ENCODE measurements at regions not wholly inside any gene's neighbourhood (a gene's known extent, or its start where the extent isn't known, plus 50 kb on each side); places are given as distances from the start of the nearest gene placed in this dataset.

DNA sequence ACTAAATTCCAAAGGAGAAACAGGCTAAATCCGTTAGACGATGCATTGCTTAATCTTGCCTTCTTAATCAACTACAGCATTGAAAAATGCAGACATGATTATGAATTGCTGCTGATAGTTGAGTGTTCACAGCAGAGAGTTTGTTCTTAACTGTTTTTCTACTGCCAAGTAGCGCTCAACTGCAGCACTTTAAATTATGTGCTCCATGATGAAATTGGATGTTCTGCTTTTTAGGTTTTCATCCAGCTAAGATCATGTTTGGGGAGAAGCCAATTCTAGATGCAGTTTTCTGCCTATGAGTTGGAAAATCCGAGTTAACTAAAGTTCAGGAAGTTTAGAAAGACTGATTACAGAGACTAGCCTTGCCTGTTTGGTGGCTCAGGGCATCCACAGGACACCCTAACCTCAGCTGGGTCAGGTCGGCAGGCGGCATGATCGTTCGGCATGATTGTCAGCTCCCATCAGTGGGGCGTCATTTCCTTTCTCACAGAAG is 119.4 kb upstream of the PIEZO2 start (continued):
- no peak for TF ChIP-seq EZH2phosphoT487 (IDR thresholded peaks at IDR 0.05; ENCODE audit: unreplicated experiment)
- TF ChIP-seq CREB1 (CRISPR knock-in tag; IDR thresholded peaks at IDR 0.05; ENCODE audit: low read depth), result no peak

DNA sequence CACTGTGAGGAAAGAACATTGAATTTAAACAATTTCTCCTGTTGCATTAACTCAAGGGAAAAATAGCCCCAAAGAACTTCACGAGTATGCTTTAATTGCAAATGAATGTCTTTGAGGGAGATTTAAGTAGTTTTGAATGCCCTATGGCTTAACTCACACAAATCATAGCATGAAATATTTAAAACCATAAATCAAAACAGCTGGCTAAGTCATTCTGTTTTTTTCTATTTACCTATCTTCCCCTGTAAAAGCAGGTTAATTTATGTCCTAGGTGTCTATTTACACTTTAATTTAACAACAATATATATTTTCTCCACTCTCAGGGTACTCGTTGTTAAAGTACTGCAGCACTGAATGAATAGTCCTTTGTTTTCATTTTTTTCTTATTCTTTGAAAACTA is 118.8 kb upstream of the PIEZO2 start:
- 0 out of 2 replicates have a peak, but pooled peaks cover 5% of the 10 kb centered on the region for H3K9me2 ChIP-seq (ENCODE audit: insufficient read depth)
- H3F3A ChIP-seq (replicated peaks; ENCODE audit: low read depth), result no peaks in the 10 kb centered on the region
- no peaks in the 10 kb centered on the region for H4K20me1 ChIP-seq (replicated peaks; ENCODE audit: insufficient read depth)
- Mint-ChIP-seq H3K27me3 (ENCODE audit: insufficient read depth, low read depth, poor library complexity) (peaks cover 2% of the 10 kb centered on the region), H3K36me3 (ENCODE audit: low read depth) (peaks cover 17% of the 10 kb centered on the region; the same call in 2 of the 3 replicates), H3K4me1 (peaks cover 6% of the 10 kb centered on the region; the same call in 2 of the 3 replicates), H3K27ac (no peak overlapping the region), H3K4me3 (no peak overlapping the region), H3K9me3 (peaks cover 21% of the 10 kb centered on the region)
- DNase-seq (ENCODE audit: low spot score) (no peak), ATAC-seq (no peak)
- H3K27ac ChIP-seq (ENCODE audit: low read depth), result no peak overlapping the region
- H3K36me3 ChIP-seq (ENCODE audit: insufficient read depth), result 0 out of 2 replicates have a peak, but pooled peaks cover 4% of the 10 kb centered on the region
- H3K79me2 ChIP-seq (replicated peaks; ENCODE audit: insufficient read depth), result no peaks in the 10 kb centered on the region
- H2AFZ ChIP-seq, result no peak overlapping the region
- TF ChIP-seq JUNB (IDR thresholded peaks at IDR 0.05; ENCODE audit: unreplicated experiment), result no peak
- no peak for TF ChIP-seq ZNF462 (CRISPR knock-in tag; IDR thresholded peaks at IDR 0.05)
- TF ChIP-seq ZNF331 (CRISPR knock-in tag; IDR thresholded peaks at IDR 0.05; ENCODE audit: low read depth), result no peak
- no peak for TF ChIP-seq CTCF (conservative IDR thresholded peaks at IDR 0.05; ENCODE audit: low read depth in 2 of 2)
- no peak for TF ChIP-seq EZH2 (IDR thresholded peaks at IDR 0.05; ENCODE audit: low read depth, unreplicated experiment)
- no peak for TF ChIP-seq REST (IDR thresholded peaks at IDR 0.05; ENCODE audit: unreplicated experiment)
- no peak for TF ChIP-seq POLR2AphosphoS5 (IDR thresholded peaks at IDR 0.05; ENCODE audit: low read depth)
- TF ChIP-seq, protein P1, sequence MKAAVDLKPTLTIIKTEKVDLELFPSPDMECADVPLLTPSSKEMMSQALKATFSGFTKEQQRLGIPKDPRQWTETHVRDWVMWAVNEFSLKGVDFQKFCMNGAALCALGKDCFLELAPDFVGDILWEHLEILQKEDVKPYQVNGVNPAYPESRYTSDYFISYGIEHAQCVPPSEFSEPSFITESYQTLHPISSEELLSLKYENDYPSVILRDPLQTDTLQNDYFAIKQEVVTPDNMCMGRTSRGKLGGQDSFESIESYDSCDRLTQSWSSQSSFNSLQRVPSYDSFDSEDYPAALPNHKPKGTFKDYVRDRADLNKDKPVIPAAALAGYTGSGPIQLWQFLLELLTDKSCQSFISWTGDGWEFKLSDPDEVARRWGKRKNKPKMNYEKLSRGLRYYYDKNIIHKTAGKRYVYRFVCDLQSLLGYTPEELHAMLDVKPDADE (IDR thresholded peaks at IDR 0.05), result no peak
- TF ChIP-seq CREB1 (CRISPR knock-in tag; IDR thresholded peaks at IDR 0.05; ENCODE audit: low read depth), result no peak
- TF ChIP-seq STAT1 (IDR thresholded peaks at IDR 0.05; ENCODE audit: unreplicated experiment), result no peak
- no peak for TF ChIP-seq ZNF114 (CRISPR knock-in tag; IDR thresholded peaks at IDR 0.05)
- no peak for TF ChIP-seq EZH2phosphoT487 (IDR thresholded peaks at IDR 0.05; ENCODE audit: unreplicated experiment)
- no peak for TF ChIP-seq NANOG (IDR thresholded peaks at IDR 0.05; ENCODE audit: borderline replicate concordance)
- H3K4me2 ChIP-seq, result no peak overlapping the region
- H3K27me3 ChIP-seq (ENCODE audit: insufficient read depth), result no peaks in the 10 kb centered on the region
- no peak overlapping the region for H3K4me3 ChIP-seq
- no peaks in the 10 kb centered on the region; the same call in 1 of the 2 replicates for H3K4me1 ChIP-seq (ENCODE audit: insufficient read depth)
